PFSK-1 (cell line): ENCODE measurements at regions not wholly inside any gene's neighbourhood (a gene's known extent, or its start where the extent isn't known, plus 50 kb on each side); places are given as distances from the start of the nearest gene placed in this dataset.

ENCODE experiments used
- FOXP2 ChIP-seq: optimal IDR thresholded peaks from 2 replicates; pipeline ENCODE3; 2011; ENCODE audit warnings: borderline replicate concordance, control low read depth, inconsistent platforms; ENCODE audit not compliant: insufficient read depth; ENCODE audit errors: extremely low read length, extremely low read depth
- POLR2AphosphoS5 ChIP-seq: IDR thresholded peaks from 2 replicates; pipeline ENCODE4 v1.6.1; 2012; ENCODE audit warnings: low read depth, mild to moderate bottlenecking, control low read depth, low read length, moderate library complexity
- SIN3A ChIP-seq: IDR thresholded peaks from 2 replicates; pipeline ENCODE4 v1.6.1; 2012; ENCODE audit warnings: mild to moderate bottlenecking, low read length, moderate library complexity, borderline replicate concordance; ENCODE audit not compliant: insufficient read depth
- TAF1 ChIP-seq: IDR thresholded peaks from 2 replicates; pipeline ENCODE4 v1.6.1; 2012; ENCODE audit warnings: low read length, control low read depth, borderline replicate concordance; ENCODE audit not compliant: insufficient read depth
- TF ChIP-seq, protein P1 (sequence below), 2 experiments: IDR thresholded peaks; 2 replicates each; pipeline versions ENCODE4 v1.6.1 to v1.8.0; 2011 to 2012; ENCODE audit warnings: low read depth in 2 of 2, low read length in 2 of 2, control low read depth in 1 of 2, inconsistent platforms in 1 of 2, mild to moderate bottlenecking in 1 of 2, moderate library complexity in 1 of 2; ENCODE audit not compliant: insufficient read depth in 1 of 2

DNA sequence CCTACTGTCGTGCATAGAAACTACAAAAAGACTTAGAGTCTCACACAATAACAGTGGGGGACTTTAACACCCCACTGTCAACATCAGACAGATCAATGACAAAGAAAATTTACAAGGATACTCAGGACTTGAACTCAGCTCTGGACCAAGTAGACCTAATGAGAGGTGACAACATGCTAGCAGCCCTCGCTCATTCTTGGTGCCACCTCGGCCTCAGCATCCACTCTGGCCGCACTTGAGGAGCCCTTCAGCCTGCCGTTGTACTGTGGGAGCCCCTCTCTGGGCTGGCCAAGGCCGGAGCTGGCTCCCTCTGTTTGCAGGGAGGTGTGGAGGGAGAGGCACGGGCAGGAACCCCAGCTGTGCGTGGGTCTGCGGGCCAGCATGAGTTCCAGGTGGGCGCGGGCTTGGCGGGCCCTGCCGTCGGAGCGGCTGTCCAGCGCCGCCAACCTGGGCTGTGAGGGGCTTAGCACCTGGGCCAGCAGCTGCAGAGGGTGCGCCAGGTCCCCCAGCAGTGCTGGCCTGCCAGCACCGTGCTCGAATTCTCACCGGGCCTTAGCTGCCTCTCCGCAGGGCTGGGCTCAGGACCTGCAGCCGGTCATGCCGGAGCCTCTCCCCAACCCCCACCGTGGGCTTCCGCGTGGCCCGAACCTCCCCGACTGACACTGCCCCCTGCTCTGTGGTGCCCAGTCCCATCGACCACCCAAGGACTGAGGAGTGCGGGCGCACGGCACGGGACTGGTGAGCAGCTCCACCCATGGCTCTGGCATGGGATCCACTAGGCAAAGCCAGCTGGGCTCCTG lies 205.6 kb downstream of the FRK start:
- TF ChIP-seq, protein P1, sequence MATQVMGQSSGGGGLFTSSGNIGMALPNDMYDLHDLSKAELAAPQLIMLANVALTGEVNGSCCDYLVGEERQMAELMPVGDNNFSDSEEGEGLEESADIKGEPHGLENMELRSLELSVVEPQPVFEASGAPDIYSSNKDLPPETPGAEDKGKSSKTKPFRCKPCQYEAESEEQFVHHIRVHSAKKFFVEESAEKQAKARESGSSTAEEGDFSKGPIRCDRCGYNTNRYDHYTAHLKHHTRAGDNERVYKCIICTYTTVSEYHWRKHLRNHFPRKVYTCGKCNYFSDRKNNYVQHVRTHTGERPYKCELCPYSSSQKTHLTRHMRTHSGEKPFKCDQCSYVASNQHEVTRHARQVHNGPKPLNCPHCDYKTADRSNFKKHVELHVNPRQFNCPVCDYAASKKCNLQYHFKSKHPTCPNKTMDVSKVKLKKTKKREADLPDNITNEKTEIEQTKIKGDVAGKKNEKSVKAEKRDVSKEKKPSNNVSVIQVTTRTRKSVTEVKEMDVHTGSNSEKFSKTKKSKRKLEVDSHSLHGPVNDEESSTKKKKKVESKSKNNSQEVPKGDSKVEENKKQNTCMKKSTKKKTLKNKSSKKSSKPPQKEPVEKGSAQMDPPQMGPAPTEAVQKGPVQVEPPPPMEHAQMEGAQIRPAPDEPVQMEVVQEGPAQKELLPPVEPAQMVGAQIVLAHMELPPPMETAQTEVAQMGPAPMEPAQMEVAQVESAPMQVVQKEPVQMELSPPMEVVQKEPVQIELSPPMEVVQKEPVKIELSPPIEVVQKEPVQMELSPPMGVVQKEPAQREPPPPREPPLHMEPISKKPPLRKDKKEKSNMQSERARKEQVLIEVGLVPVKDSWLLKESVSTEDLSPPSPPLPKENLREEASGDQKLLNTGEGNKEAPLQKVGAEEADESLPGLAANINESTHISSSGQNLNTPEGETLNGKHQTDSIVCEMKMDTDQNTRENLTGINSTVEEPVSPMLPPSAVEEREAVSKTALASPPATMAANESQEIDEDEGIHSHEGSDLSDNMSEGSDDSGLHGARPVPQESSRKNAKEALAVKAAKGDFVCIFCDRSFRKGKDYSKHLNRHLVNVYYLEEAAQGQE (IDR thresholded peaks at IDR 0.05; ENCODE audit: insufficient read depth in 1 of 2, low read depth in 2 of 2, low read length in 2 of 2): no peak
- TF ChIP-seq SIN3A (no peak), FOXP2 (no peak), POLR2AphosphoS5 (no peak), TAF1 (no peak)

DNA sequence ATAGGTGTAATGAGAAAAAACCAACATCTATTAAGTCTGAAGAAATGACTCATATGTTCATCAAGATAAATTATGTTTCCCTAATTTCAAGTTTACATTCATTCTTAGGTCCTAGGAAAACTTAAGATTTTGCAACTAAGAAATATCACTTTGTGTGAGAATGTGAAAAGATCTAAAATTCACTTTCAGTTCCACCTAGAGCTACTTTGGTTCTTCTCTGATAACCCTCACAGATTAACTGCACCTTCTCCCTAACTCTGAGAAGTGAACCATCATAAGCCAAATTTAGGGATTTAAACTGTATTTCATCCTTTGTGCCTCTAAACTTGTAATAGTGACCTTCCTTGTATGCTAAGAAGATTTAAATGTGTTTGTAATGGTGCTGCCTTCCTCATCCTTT lies 213.0 kb downstream of the FRK start:
- TF ChIP-seq POLR2AphosphoS5: no peak
- TF ChIP-seq SIN3A: no peak
- TF ChIP-seq, protein P1 (IDR thresholded peaks at IDR 0.05; ENCODE audit: insufficient read depth in 1 of 2, low read depth in 2 of 2, low read length in 2 of 2): no peak
- no peak for TF ChIP-seq FOXP2
- no peak for TF ChIP-seq TAF1

DNA sequence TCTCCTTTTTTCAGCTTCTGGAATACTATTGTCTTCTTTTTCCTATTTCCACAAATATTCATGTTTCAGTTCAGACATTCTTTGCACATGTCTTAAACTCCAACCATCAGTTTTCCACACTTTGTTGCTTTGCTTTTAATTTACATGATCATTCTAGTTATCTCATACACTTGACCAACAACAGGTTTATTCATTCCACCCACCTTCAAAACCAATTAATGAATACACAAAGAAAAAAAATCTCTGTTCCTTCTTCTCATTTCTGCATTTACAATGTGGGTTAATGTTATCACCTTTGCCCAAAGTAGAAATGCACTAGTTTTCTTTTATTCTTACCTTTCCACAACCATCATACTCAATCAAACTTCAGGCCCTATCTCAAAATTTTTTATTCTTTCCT lies 216.7 kb downstream of the FRK start:
- TF ChIP-seq POLR2AphosphoS5 (no peak), TAF1 (no peak), FOXP2 (no peak), SIN3A (no peak)
- TF ChIP-seq, protein P1 (IDR thresholded peaks at IDR 0.05; ENCODE audit: insufficient read depth in 1 of 2, low read depth in 2 of 2, low read length in 2 of 2): no peak

DNA sequence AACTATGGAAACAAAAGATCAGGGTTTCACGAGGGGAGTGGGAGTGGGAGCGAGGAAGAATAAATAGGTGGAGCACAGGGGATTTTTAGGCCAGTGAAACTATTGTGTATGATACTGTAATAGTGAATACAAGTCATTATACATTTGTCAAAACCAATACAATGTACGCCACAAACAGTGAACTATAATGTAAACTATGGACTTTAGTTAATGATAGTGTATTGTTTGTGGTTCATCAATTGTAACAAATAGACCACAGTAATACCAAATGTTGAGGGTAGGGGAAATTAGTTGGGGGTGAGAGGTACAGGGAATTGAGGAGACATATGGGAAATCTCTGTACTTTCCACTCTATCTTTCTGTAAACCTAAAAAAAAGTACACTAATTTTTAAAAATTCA lies 218.4 kb downstream of the FRK start:
- TF ChIP-seq, protein P1 (IDR thresholded peaks at IDR 0.05; ENCODE audit: insufficient read depth in 1 of 2, low read depth in 2 of 2, low read length in 2 of 2): no peak
- TF ChIP-seq FOXP2 (no peak), POLR2AphosphoS5 (no peak), SIN3A (no peak), TAF1 (no peak)
